ENCODE measurements at regions not wholly inside any gene's neighbourhood (a gene's known extent, or its start where the extent isn't known, plus 50 kb on each side); places are given as distances from the start of the nearest gene placed in this dataset.

GRCh38 chr1:17915511-17916197 is 160.5 kb downstream of the ACTL8 start:
- TF ChIP-seq CTCF (IDR thresholded peaks at IDR 0.05; ENCODE audit: low read depth, low read length) (no peak), POLR2A (IDR thresholded peaks at IDR 0.05; ENCODE audit: extremely low read depth, insufficient read length) (no peak), MAX (IDR thresholded peaks at IDR 0.05; ENCODE audit: low read depth, low read length) (no peak), MYC (IDR thresholded peaks at IDR 0.05; ENCODE audit: low read depth, low read length) (no peak)
